ENCODE measurements at regions not wholly inside any gene's neighbourhood (a gene's known extent, or its start where the extent isn't known, plus 50 kb on each side); places are given as distances from the start of the nearest gene placed in this dataset.
"Not testable (repeated sequence)": the region's sequence is repeated elsewhere in the genome, so short reads cannot be mapped to it uniquely, and the experiment has no call there.

DNA sequence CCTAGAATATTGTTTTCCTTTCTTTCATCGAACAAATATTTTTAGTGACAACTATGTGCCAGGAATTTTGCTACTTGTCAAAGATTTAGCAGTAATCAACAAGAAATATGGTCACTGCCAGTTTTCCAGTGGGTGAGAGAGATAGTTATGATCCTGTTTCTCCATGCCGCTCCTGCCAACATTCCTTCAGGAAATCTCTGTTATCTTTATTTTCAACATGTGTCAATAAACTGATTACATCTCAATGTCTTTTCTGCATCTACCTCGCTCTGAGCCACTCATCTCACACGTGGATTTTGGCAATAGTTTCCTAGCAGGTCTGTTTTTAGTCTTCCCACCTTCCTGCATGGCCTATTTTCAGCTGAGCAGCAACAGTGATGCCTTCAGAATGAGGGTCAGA, 650.0 kb upstream of the STXBP6 start:
- Histone ChIP-seq H3K4me1 (no peaks in the 10 kb centered on the region), H3K4me3 (ENCODE audit: low read depth, low read length) (no peak overlapping the region)
- TF ChIP-seq, protein P1, sequence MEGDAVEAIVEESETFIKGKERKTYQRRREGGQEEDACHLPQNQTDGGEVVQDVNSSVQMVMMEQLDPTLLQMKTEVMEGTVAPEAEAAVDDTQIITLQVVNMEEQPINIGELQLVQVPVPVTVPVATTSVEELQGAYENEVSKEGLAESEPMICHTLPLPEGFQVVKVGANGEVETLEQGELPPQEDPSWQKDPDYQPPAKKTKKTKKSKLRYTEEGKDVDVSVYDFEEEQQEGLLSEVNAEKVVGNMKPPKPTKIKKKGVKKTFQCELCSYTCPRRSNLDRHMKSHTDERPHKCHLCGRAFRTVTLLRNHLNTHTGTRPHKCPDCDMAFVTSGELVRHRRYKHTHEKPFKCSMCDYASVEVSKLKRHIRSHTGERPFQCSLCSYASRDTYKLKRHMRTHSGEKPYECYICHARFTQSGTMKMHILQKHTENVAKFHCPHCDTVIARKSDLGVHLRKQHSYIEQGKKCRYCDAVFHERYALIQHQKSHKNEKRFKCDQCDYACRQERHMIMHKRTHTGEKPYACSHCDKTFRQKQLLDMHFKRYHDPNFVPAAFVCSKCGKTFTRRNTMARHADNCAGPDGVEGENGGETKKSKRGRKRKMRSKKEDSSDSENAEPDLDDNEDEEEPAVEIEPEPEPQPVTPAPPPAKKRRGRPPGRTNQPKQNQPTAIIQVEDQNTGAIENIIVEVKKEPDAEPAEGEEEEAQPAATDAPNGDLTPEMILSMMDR (IDR thresholded peaks at IDR 0.05) = no peak

DNA sequence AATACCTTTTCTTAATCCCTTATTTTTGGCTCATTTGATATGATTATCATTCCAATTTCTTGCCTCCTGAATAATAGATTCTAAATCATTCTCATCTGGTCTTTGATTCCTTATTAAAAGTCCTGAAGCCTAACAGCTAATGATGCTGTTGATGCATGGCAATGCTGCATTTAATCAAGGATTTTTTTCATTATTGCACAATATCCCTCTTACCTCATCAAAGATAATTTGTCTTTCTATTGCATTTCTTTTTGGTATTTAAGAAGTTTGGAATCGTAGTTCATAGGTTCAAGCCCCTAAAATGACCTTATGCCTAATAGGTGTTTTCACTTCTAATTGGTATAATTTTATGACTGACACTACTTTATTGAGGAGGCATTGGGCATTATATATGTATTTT, 648.2 kb upstream of the STXBP6 start:
- H3K9ac ChIP-seq = no peak overlapping the region
- no peak overlapping the region for H2AFZ ChIP-seq
- H3K4me2 ChIP-seq (ENCODE audit: low read length) = no peak overlapping the region
- no peaks in the 10 kb centered on the region for H3K9me3 ChIP-seq (ENCODE audit: control insufficient read depth, low read length)
- TF ChIP-seq, protein P1 (IDR thresholded peaks at IDR 0.05) = no peak
- no peaks in the 10 kb centered on the region for H3K36me3 ChIP-seq (ENCODE audit: control insufficient read depth, insufficient read depth, low read length)
- no peak overlapping the region for H3K27ac ChIP-seq
- no peaks in the 10 kb centered on the region for H3K79me2 ChIP-seq
- no peaks in the 10 kb centered on the region for H3K4me1 ChIP-seq
- no peak overlapping the region for H3K4me3 ChIP-seq (ENCODE audit: low read depth, low read length)
- no peaks in the 10 kb centered on the region for H3K27me3 ChIP-seq (ENCODE audit: control insufficient read depth, insufficient read depth, low read length)

More for the DNA sequence above, 650.0 kb upstream of the STXBP6 start:
- Histone ChIP-seq H2AFZ (no peak overlapping the region), H3K36me3 (ENCODE audit: control insufficient read depth, insufficient read depth, low read length) (no peaks in the 10 kb centered on the region), H3K9me3 (ENCODE audit: control insufficient read depth, low read length) (no peaks in the 10 kb centered on the region), H3K4me2 (ENCODE audit: low read length) (no peak overlapping the region), H3K9ac (no peak overlapping the region), H3K79me2 (no peaks in the 10 kb centered on the region), H3K27me3 (ENCODE audit: control insufficient read depth, insufficient read depth, low read length) (no peaks in the 10 kb centered on the region), H3K27ac (no peak overlapping the region)

DNA sequence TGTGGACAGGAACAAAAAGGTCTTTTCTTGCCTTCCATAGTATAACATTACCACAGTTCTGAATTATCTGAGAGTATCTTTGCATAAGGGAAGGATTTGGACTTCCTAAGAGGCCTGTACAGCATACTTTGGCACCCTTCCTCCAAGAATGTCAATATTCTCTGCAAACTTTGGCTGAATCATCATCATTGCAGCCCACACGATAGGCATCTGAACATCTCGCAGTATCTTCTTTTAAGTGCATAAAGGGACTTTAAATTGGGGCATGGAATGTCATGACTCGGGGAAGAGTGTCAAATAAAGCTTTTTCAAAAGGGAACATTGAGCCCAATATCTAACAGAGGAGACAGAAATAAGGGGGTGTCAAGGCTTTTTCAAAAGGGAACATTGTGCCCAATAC, 646.2 kb upstream of the STXBP6 start:
- H3K27me3 ChIP-seq (ENCODE audit: control insufficient read depth, insufficient read depth, low read length) = no peaks in the 10 kb centered on the region
- no peaks in the 10 kb centered on the region for H3K79me2 ChIP-seq
- TF ChIP-seq, protein P1 (IDR thresholded peaks at IDR 0.05) = no peak
- H3K4me3 ChIP-seq (ENCODE audit: low read depth, low read length) = no peak overlapping the region
- no peaks in the 10 kb centered on the region for H3K36me3 ChIP-seq (ENCODE audit: control insufficient read depth, insufficient read depth, low read length)
- no peak overlapping the region for H3K4me2 ChIP-seq (ENCODE audit: low read length)
- H3K9ac ChIP-seq = no peak overlapping the region
- no peak overlapping the region for H2AFZ ChIP-seq
- no peaks in the 10 kb centered on the region for H3K9me3 ChIP-seq (ENCODE audit: control insufficient read depth, low read length)
- no peaks in the 10 kb centered on the region for H3K4me1 ChIP-seq
- H3K27ac ChIP-seq = no peak overlapping the region

DNA sequence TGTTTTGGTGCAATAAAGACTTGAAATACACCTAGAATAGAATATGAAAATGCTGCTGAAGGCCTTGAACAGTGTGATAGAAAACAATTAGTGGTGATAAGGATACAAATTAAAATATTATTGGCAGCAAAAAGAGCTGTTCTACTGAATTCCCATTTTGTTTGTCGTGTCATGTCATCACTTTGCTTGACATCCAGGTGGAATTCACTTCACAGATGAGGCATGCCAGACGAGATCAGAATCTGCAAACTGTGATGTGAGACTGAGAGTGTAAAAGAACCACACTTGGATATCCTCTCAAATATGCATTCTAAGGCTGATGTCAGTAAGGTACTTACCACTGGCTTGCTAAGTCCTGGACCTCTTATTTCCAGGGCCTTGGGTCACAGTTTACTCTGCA, 635.1 kb upstream of the STXBP6 start:
- TF ChIP-seq, protein P1 (IDR thresholded peaks at IDR 0.05) = no peak
- no peaks in the 10 kb centered on the region for H3K79me2 ChIP-seq

DNA sequence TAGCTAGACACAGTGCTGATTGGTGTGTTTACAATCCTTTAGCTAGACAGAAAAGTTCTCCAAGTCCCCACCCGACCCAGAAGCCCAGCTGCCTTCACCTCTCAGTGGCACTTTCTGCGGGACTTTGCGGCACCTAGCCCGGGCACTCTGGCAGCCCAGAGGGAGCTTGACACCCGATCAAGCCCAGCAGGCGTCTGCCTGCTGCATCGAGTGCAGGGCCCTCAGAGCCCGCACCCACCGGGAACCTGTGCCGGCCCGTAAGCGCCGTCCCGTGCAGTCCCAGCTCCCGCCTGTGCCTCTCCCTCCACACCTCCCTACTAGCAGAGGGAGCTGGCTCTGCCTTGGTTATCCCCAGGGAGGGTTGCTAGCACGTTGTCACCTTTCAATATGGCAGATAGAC, 631.0 kb upstream of the STXBP6 start:
- no peaks in the 10 kb centered on the region for H3K4me1 ChIP-seq
- H3K79me2 ChIP-seq = no peaks in the 10 kb centered on the region
- no peak overlapping the region for H3K27ac ChIP-seq
- no peak overlapping the region for H3K4me2 ChIP-seq (ENCODE audit: low read length)
- TF ChIP-seq, protein P1 (IDR thresholded peaks at IDR 0.05) = no peak
- no peak overlapping the region for H3K9ac ChIP-seq
- no peak overlapping the region for H3K4me3 ChIP-seq (ENCODE audit: low read depth, low read length)
- no peaks in the 10 kb centered on the region for H3K36me3 ChIP-seq (ENCODE audit: control insufficient read depth, insufficient read depth, low read length)
- no peak overlapping the region for H2AFZ ChIP-seq
- no peaks in the 10 kb centered on the region for H3K9me3 ChIP-seq (ENCODE audit: control insufficient read depth, low read length)
- no peaks in the 10 kb centered on the region for H3K27me3 ChIP-seq (ENCODE audit: control insufficient read depth, insufficient read depth, low read length)

More for the DNA sequence above, 635.1 kb upstream of the STXBP6 start:
- no peaks in the 10 kb centered on the region for H3K36me3 ChIP-seq (ENCODE audit: control insufficient read depth, insufficient read depth, low read length)
- no peak overlapping the region for H3K27ac ChIP-seq
- no peak overlapping the region for H3K4me2 ChIP-seq (ENCODE audit: low read length)
- no peaks in the 10 kb centered on the region for H3K27me3 ChIP-seq (ENCODE audit: control insufficient read depth, insufficient read depth, low read length)
- no peak overlapping the region for H3K9ac ChIP-seq
- H3K4me1 ChIP-seq = no peaks in the 10 kb centered on the region
- H2AFZ ChIP-seq = no peak overlapping the region
- peaks cover 3% of the 10 kb centered on the region for H3K9me3 ChIP-seq (ENCODE audit: control insufficient read depth, low read length)
- H3K4me3 ChIP-seq (ENCODE audit: low read depth, low read length) = no peak overlapping the region

DNA sequence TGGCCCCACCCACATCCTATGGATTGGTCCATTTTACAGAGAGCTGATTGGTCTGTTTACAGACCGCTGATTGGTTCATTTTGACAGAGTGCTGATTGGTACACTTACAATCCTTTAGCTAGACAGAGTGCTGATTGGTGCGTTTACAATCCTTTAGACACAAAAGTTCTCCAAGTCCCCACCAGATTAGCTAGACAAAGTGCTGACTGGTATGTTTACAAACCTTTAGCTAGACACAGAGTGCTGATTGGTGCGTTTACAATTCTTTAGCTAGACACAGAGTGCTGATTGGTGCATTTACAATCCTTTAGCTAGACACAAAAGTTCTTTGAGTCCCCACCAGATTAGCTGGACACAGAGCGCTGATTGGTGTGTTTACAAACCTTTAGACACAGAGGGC, 630.6 kb upstream of the STXBP6 start:
- not testable (repeated sequence) for H3K27me3 ChIP-seq (ENCODE audit: control insufficient read depth, insufficient read depth, low read length); H3K9ac ChIP-seq; H3K4me2 ChIP-seq (ENCODE audit: low read length); H3K4me3 ChIP-seq (ENCODE audit: low read depth, low read length); H2AFZ ChIP-seq; H3K79me2 ChIP-seq; H3K4me1 ChIP-seq; H3K27ac ChIP-seq; H3K36me3 ChIP-seq (ENCODE audit: control insufficient read depth, insufficient read depth, low read length); H3K9me3 ChIP-seq (ENCODE audit: control insufficient read depth, low read length)

Data from parathyroid adenoma (tissue), 2 donors.